Transverse colon (tissue), 4 donors: ENCODE measurements at regions not wholly inside any gene's neighbourhood (a gene's known extent, or its start where the extent isn't known, plus 50 kb on each side); places are given as distances from the start of the nearest gene placed in this dataset.

Experiments
- EP300 ChIP-seq: sonication (generic); formaldehyde crosslinking; IDR thresholded peaks from one replicate; pipeline ENCODE4 v1.6.1; 2017; ENCODE audit warnings: antibody characterized with exemption, low read depth
- POLR2A ChIP-seq: fragments of 450-650 bp; IDR thresholded peaks from one replicate; pipeline ENCODE4 v1.6.1; 2016; ENCODE audit warnings: antibody characterized with exemption, mild to moderate bottlenecking, moderate library complexity
- POLR2AphosphoS5 ChIP-seq, 3 donors: sonication (generic); formaldehyde crosslinking; IDR thresholded peaks; one replicate each; pipeline ENCODE4 v1.6.1; 2016; ENCODE audit warnings: antibody characterized with exemption in 3 of 3
- TF ChIP-seq, protein P1 (sequence below), 5 experiments: fragments of 200-600 bp in 3 of 5; fragments of 450-650 bp in 2 of 5; sonication (generic) in 3 of 5; IDR thresholded peaks; 1 replicate in 2 of 5; 2 replicates in 3 of 5; pipeline ENCODE4 v1.5.1; 2016 to 2017; ENCODE audit warnings: antibody characterized with exemption in 5 of 5, inconsistent platforms in 3 of 5, mild to moderate bottlenecking in 2 of 5, moderate library complexity in 1 of 5

DNA sequence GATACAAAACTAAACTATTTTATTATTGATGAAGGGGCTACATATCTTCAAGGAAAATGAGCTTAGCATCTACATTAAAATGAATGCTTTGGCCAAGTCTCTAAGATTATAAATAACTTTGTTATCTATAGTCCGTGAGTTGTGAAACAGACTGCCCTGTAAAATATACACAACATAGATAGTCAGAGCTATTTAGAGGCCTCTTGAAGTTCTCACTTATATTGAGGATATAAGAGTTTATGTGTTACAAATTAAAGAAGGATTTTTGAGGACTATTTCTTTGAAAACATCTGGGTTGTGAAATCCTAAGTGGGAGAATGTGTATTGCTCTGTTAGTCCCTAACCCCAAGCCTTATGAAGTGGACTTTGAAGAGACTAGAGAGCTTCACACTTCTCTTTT lies 292.0 kb upstream of the CDH2 start:
- TF ChIP-seq, protein P1, sequence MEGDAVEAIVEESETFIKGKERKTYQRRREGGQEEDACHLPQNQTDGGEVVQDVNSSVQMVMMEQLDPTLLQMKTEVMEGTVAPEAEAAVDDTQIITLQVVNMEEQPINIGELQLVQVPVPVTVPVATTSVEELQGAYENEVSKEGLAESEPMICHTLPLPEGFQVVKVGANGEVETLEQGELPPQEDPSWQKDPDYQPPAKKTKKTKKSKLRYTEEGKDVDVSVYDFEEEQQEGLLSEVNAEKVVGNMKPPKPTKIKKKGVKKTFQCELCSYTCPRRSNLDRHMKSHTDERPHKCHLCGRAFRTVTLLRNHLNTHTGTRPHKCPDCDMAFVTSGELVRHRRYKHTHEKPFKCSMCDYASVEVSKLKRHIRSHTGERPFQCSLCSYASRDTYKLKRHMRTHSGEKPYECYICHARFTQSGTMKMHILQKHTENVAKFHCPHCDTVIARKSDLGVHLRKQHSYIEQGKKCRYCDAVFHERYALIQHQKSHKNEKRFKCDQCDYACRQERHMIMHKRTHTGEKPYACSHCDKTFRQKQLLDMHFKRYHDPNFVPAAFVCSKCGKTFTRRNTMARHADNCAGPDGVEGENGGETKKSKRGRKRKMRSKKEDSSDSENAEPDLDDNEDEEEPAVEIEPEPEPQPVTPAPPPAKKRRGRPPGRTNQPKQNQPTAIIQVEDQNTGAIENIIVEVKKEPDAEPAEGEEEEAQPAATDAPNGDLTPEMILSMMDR (IDR thresholded peaks at IDR 0.05), result no peak
- TF ChIP-seq POLR2AphosphoS5 (IDR thresholded peaks at IDR 0.05) (no peak), POLR2A (no peak), EP300 (no peak)
